Fibroblast of gingiva (primary cell): ENCODE measurements at regions not wholly inside any gene's neighbourhood (a gene's known extent, or its start where the extent isn't known, plus 50 kb on each side); places are given as distances from the start of the nearest gene placed in this dataset.
"Not testable (repeated sequence)": the region's sequence is repeated elsewhere in the genome, so short reads cannot be mapped to it uniquely, and the experiment has no call there.

Source experiments
- DNase-seq: peaks from one replicate; pipeline ENCODE4 v3.0.0-alpha.2; 2011; ENCODE audit warnings: low read depth

DNA sequence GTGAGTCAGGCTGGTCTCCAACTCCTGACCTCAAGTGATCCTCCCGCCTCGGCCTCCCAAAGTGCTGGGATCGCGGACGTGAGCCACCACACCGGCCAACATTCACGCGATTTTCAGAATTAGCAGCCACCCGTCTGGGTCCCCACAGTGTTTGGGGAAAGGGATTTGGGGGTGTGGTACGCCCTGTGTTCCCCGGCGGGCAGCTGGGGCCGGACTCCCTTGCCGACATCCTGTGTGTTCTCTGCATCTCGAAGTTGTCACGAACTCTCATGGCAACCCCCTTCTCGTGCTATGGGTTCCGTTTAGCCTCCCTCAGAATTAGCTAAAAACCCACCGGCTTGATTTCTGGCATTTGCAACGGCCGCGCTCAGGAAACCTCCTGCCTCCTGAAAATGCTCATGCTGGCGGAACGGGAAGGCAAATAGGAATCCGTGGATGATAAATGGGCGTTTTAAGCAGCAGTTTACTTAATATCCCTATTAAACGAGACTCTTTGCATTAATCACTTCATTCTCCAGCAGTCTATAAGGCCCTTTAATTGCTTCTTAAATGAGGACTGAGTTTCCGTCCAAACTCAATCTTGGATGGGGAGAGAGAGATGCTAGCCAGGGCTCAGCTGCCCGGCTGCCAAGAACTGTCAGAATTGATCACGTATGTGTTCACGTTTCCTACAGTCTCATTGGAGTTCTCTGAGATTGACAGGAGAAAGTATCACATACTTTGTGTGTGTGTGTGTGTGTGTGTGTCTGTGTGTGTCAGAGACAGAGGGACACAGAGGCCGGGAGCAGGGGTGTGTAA, 78.9 kb upstream of the PPP2R3B start:
- no peak for DNase-seq

DNA sequence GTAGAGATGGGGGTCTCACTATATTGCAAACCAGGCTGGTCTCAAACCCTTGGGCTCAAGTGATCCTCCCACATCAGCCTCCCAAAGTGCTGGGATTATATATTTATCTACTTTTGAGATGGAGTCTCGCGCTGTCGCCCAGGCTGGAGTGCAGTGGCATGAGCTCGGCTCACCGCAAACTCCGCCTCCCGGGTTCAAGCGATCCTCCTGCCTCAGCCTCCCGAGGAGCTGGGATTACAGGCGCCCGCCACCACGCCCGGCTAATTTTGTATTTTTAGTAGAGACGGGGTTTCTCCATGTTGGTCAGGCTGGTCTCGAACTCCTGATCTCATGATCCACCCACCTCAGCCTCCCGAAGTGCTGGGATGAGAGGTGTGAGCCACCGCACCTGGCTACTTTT, 80.1 kb upstream of the PPP2R3B start:
- not testable (repeated sequence) for DNase-seq

DNA sequence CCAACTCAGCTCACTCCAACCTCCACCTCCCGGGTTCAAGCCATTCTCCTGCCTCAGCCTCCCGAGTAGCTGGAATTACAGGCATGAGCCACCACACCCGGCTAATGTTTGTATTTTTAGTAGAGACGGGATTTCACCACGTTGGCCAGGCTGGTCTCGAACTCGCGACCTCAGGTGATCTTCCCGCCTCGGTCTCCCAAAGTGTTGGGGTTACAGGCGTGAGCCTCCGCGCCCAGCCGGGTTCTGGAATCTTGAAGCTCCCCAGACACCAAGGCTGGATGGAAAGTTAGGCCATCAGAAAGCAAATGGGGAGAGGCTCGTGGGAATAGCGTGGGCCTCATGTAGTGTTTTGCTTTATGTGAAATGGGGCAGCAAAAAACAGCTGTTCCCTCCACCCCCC, 81.0 kb upstream of the PPP2R3B start:
- DNase-seq, result not testable (repeated sequence)

DNA sequence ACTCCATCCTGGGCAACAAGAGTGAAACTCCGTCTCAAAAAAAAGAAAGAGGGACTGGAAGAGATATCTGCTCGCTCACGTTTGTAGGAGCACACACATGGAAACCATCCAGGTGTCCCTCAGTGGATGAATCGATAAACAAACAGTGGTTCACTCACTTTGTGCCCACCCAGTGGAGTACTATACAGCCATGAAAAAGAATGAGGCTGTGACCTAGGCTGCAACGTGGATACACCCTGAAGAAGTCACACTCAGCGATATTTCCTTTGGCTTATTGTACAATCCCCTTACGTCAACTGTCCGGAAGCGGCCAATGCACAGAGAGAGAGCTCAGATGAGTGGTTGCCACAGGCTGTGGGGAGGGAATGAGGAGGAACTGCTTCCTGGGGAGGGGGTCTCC, 82.3 kb upstream of the PPP2R3B start:
- no peak for DNase-seq

DNA sequence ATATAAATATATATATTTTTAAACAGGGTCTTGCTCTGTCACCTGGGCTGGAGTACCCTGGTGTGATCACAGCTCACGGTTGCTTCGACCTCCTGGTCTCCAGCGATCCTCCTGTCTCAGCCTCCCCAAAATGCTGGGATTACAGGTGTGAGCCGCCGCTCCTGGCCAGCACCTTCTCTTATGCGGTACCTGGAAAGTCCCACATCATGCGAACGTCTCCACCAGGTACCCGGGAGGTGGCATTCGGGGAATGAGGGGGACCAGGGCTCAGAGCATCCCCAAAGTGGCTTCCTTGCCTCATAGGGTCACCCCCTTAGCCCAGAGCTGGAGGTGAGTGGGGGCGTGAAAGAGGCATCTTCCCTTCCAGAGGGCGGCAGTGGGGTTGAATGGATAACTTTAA, 84.0 kb upstream of the PPP2R3B start:
- DNase-seq, result no peak

DNA sequence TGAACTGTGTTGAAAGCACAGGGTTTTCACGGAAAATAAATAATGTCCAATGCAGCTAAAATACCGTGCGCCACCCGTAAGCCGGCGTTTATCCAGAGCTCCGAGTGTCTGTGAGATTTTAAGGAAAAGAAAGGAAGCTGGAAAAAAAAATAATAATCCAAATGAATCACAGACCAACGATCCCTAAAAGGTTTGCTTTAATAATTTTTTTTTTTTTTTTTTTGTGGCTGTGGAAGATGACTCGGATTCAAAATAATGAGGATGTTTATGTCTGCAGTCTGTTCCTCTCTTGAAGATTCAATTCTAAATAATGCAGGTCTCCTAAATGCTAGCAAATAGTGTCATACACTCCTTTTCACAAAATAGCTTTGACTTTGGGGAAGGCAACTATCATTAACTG, 84.6 kb upstream of the PPP2R3B start:
- no peak for DNase-seq

DNA sequence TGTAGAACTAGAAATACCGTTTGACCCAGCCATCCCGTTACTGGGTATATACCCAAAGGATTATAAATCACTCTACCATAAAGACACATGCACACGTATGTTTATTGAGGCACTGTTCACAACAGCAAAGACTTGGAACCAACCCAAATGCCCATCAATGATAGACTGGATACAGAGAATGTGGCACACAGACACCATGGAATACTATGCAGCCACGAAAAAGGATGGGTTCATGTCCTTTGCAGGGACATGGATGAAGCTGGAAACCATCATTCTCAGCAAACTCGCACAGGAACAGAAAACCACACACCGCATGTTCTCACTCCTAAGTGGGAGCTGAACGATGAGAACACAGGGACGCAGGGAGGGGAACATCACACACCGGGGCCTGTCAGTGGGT, 85.6 kb upstream of the PPP2R3B start:
- not testable (repeated sequence) for DNase-seq

DNA sequence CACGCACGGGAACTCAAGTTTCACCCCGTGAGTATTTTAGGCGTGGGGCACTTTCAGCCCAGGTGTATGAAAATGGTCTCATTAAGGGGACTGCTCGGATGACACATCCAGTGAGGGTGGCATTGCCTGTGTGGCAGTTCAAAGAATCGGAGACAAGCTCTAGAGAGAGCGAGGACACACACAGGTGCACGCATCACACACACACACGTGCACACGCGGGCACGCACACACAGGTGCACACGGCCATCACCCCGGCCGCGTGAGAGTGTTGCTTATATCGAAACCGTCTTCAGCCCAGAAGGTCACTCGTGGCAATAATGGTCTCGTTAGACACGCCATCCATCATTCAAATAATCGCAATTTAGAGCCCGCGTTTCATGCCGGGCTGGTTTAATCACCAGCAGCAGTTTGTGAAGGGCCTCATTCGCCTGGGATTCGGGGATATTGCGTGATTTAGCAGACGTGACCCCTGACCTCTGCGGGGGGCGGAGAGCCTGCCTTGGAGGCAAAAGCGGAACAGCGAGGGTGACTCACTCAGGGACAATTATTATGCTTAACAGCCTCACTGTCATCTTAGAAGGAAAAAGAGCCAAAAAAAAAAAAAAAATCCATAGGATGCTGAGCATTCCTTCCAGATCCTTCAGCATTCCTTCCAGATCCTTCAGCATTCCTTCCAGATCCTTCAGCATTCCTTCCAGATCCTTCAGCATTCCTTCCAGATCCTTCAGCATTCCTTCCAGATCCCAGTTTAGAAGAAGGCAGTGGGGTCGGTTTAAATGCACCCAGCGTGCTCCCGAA, 89.4 kb upstream of the PPP2R3B start:
- DNase-seq, result peak; percentile 39

DNA sequence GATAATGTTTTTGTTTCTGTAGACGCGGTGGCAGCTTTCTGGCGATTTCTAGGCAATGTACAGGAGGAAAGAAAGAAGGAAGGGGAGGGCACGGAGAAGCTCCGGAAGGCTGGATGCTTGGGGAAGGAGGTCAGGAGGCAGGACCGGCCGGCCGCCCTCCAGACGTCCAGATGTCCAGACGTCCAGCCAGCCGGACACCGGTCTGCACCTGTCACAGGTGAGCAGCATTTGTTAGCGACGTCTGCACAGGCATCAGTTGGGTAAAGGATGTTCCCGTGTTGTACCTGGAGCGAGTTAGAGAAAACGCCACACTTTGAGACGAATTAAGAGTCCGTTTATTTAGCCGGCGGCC, 90.0 kb upstream of the PPP2R3B start:
- no peak for DNase-seq

DNA sequence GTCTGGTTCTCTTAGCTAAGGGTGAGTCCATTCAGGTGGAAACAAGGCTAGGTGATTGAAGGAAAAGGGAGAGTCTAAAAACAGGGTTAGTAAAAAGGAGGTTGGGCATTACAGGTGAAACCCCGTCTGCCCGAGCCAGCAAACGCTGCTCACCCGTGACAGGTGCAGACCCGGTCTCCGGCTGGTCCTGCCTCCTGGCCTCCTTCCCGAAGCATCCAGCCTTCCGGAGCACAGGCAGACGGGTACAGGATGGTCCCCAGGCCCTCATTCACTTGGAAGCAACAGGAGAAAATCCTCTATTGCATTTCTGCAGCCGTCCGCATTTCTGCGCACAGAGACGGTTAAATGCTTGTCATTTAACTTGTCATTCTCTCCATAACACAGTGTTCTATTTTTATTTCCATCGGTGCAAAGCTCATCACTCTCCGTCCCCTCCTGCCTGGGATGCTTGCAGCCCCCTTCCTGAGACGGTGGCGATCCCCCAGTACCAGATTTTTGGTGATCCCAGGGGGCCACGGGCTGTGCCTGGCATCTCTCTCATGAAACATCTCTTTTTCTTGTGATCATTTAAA, 90.8 kb upstream of the PPP2R3B start:
- no peak for DNase-seq

DNA sequence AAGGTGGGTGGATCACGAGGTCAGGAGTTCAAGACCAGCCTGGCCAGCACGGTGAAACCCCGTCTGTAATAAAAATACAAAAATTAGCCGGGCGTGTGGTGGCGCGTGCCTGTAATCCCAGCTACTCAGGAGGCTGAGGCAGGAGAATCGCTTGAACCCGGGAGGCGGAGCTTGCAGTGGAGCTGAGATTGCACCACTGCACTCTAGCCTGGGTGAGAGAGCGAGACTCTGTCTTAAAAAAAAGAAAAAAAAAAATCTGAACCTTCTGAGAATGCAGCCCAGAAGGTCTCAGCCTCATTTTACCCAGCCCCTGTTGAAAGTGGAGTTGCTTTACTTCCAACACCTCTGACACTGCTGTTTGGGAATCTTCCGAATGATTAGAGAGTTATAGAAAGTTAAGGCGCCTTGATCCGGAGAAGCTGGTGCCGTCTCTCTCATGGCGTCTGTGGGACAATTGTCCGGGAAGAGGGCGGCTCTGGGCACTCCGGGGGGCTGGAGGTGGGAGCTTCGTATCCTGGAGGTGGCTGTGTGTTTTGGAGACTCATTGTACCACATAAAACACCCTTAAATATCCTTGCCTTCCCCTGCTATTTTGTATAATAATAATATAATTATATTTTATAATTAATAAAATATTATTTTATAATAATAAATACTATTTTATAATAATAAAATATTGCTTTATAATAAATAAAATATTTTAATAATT, 92.7 kb upstream of the PPP2R3B start:
- DNase-seq, result no peak

DNA sequence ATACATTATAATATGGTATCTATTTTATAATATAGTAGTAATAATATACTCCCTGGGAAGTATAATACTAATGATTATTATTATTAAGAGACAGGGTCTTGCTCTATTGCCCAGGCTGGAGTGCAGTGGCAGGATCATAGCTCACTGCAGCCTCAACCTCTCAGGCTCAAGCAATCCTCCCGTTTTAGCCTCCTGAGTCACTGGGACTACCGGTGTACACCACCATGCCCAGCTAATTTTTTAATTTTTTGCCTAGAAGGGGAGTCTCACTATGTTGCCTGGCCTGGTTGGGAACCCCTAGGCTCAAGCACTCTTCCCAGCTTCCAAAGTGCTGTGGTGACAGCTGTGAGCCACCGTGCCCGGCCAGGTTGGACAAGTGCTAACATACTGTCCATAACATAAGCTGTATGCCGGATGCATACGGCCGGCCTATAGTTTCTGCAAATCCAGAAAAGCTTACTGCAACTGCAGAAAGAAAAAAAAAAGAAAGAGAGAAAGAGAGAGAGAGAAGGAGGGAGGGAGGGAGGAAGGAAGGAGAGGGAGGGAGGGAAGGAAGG, 94.2 kb upstream of the PPP2R3B start:
- DNase-seq, result no peak

DNA sequence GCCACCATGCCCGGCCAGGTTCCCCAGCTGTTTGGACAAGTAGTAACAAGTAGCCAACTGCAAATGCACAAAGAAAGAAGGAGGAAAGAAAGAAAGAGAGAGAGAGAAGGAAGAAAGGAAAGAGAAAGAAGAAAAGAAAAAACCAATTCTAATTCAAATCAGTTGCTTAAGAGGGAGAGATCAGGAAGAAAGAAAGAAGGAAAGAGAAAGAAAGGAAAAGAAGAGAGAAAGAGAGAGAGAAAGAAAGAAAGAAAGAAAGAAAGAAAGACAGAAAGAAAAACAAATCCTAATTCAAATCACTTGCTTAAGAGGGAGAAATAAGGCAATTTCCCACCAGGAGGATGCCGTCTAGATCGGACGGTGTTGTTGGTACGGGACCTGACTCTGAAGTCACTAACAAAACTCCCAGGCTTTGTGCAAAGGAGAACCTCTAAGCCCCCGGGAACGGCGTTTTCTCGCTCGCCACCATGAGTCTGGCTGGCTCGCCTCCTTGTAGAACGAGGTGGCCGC, 95.5 kb upstream of the PPP2R3B start:
- DNase-seq, result no peak

DNA sequence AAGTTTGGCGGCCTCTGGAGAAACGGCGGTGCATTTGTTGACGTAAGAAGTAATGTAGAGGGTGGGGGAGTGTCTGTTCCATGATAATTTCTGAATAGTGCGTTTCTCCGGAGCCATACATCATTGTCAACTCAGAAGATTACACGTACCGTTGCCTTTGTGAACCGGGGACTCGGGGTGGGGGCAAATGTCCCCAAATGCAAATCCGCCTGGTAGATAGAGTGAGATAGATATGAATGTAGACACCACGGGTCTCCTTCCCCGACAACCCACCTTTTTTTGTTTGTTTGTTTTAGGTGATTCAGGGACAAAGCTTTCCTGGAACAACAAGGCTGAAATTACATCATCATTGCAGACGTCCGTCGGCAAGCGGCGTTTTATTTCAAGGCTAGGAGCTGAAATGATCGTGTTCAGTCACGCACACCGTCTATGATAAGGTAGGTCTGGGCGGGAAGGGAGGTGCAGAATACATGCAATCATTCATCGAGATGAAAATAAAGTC, 96.0 kb upstream of the PPP2R3B start:
- no peak for DNase-seq

DNA sequence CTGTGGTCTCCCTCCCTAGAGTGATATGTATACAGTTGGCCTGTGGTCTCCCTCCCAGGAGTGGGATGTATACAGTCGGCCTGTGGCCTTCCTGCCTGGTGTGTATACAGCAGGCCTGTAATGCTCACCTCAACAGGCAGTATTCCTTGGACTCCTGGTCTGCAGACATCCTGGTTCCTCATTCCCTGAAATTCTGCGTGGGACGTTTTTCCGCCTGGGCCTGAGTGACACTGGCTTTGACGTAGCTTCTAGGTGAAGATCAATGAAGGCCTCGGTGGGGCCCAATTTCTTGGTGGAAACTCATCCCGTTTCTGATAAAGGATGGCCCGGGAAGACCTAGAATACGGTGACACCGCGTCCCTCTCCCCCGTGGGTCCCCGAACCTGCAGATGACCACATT, 98.7 kb upstream of the PPP2R3B start:
- no peak for DNase-seq

DNA sequence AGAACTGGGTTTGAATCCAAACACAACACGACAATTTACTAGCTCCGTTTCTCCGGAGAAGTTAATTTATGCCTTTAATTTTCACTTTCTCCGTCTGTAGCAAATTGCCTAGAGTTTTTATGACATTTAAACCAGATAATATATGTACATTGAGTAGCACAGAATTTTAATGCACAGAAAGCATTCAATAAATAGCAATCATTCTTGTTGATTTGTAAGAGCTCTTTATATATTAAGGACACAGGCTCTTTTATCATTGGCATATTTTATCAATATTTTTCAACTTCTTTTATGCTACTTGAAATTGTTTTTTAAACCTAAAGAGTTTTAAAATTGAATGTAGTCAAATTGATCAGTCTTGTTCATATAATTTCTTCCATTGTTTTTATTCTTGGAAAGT, 99.6 kb upstream of the PPP2R3B start:
- no peak for DNase-seq

DNA sequence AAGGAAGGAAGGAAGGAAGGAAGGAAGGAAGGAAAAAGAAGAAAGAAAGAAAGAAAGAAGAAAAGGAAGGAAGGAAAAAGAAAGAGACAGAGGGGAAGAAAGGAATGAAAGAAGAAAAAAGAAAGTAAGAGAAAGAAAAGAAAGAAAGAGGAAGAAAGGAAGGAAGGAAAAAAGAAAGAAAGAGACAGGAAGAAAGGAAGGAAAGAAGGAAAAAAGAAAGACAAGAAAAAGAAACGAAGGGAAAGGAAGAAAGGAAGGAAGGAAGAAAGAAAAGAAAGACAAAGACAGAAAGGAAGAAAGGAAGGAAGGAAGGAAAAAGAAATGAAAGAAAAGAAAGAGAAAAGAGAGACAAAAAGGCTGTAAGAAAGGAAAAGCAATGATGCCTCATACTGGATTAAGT, 101.1 kb upstream of the PPP2R3B start:
- no peak for DNase-seq

DNA sequence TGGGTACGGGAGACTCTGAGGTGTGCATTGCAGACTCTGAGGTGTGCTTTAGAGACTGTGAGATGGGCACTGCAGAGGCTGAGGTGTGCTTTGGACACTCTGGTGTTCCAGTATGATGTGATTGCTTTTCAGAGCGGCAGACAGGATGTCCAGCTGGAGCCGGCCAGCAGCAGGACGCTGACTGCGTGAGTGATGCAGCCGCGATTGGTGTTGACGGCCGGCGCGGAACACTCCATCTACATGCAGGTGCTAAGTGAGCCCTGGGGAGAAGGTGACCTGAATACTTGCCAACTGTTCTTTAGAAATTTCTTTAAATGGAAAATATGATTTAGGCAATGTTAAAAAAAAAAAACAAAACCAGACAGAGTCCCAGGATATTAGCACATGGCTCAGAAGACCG, 103.1 kb upstream of the PPP2R3B start:
- DNase-seq, result no peak

DNA sequence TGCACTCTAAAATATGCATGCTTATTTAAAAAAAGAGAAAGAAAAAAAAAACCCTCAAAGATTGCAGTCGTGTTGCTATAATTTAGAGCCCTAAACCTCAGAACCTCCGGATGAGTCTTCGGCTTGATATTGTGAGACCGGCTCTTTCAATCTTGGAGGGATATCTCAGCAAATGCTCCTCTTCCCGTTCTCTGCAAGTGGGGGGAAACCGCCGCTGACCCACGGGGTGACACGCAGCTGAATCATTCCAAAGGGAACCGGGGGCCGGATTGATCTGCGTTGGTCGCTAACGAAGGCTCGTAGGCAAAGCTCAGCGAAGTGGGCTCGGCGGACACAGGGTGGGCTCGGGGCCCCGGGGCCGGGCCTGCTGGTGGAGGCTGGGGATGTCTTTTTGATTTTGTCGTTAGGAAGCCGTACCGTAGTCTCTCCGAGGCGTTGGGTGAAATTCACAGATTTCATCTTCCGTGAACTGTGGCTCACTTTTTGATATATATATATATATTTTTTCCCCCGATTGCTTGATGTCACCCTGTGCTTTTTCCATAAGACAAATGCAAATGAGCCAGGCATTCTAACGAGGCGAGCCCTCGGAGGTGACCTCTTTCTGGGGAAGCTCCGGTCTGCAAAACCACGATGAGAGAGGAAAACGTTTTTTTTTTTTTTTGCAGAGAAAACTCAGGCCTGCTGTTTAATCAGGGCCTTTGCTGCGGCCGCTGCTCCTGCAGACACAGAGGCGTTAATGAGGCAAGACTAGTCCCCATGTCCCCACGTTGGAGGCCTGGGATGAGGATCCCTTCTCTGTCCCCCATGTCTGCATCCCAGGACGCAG, 110.7 kb upstream of the PPP2R3B start:
- DNase-seq, result no peak

DNA sequence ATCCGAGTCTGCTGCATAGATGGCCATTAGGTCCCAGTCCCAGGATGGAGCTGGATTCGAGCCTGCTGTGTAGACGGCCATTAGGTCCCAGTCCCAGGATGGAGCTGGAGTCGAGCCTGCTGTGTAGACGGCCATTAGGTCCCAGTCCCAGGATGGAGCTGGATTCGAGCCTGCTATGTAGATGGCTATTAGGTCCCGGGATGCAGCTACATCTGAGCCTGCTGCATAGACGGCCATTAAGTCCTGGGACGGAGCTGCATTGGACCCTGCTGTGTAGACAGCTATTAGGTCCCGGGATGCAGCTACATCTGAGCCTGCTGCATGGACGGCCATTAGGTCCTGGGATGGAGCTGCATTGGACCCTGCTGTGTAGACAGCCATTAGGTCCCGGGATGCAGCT, 112.2 kb upstream of the PPP2R3B start:
- DNase-seq, result not testable (repeated sequence)

DNA sequence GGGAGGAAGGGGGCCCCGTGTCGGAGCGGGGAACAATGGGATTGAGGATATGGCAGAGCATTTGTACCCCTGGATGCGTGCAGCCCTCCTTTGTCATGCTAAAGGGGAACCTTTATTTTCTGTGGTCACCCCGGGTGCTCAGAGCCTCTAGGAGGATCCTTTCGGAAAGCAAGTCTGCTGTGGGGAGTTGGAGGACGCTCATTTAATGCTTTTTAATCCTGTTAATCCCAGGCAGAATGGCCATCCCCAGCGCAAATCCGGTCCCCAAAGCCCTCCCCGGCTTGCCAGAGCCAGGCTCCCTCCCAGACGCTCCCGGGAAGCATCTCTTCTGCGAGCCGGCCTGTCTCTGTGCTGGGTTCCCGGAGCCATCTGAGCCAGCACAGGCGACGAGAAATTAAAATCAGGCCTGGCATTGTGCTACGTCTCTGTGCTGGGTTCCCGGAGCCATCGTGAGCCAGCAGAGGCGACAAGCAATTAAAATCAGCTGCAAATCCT, 113.2 kb upstream of the PPP2R3B start:
- no peak for DNase-seq
